Activated CD4-positive, alpha-beta T cell treated with anti-CD3 and anti-CD28 coated beads for 36 hours (primary cell): ENCODE measurements at regions not wholly inside any gene's neighbourhood (a gene's known extent, or its start where the extent isn't known, plus 50 kb on each side); places are given as distances from the start of the nearest gene placed in this dataset.

Experiments used
- ATAC-seq: fragments of 200-7000 bp; cut with Tn5 transposase; one replicate; pipeline ENCODE4 v1.10.0; 2021; ENCODE audit warnings: mild to moderate bottlenecking, moderate library complexity
- CTCF ChIA-PET: fragments of 350-600 bp; sonication (Branson Sonifier 250); formaldehyde crosslinking; loops from one replicate; lab custom pipeline; 2021; ENCODE audit warnings: antibody characterized with exemption; lab: Charles Lee
- POLR2A ChIA-PET: fragments of 350-600 bp; sonication (Branson Sonifier 250); formaldehyde crosslinking; loops from one replicate; lab custom pipeline; 2021; ENCODE audit warnings: antibody characterized with exemption, inconsistent platforms; lab: Charles Lee
- DNase-seq: peaks from one replicate; pipeline ENCODE4 v3.0.0-alpha.2; 2020
- H3K27ac Mint-ChIP-seq: one replicate; pipeline ENCODE4 v1.8.0; 2021; ENCODE audit warnings: mixed read lengths
- H3K27me3 Mint-ChIP-seq: one replicate; pipeline ENCODE4 v1.8.0; 2021; ENCODE audit warnings: mixed read lengths
- H3K36me3 Mint-ChIP-seq: one replicate; pipeline ENCODE4 v1.8.0; 2021; ENCODE audit warnings: low read depth, mixed read lengths
- H3K4me1 Mint-ChIP-seq: one replicate; pipeline ENCODE4 v1.8.0; 2021; ENCODE audit warnings: mixed read lengths
- H3K4me3 Mint-ChIP-seq: one replicate; pipeline ENCODE4 v1.8.0; 2021; ENCODE audit warnings: mild to moderate bottlenecking, moderate library complexity, mixed read lengths
- H3K9me3 Mint-ChIP-seq: one replicate; pipeline ENCODE4 v1.8.0; 2021; ENCODE audit warnings: low read depth, mixed read lengths
- intact Hi-C, 2 experiments: fragments of 100-400 bp; cut with DNase I in 1 of 2; cut with micrococcal nuclease in 1 of 2; formaldehyde crosslinking; loops; one replicate each; pipeline versions ENCODE4 v1.14.2 to v1.15.1; 2022 to 2024; cut with DNase I, micrococcal nuclease

DNA sequence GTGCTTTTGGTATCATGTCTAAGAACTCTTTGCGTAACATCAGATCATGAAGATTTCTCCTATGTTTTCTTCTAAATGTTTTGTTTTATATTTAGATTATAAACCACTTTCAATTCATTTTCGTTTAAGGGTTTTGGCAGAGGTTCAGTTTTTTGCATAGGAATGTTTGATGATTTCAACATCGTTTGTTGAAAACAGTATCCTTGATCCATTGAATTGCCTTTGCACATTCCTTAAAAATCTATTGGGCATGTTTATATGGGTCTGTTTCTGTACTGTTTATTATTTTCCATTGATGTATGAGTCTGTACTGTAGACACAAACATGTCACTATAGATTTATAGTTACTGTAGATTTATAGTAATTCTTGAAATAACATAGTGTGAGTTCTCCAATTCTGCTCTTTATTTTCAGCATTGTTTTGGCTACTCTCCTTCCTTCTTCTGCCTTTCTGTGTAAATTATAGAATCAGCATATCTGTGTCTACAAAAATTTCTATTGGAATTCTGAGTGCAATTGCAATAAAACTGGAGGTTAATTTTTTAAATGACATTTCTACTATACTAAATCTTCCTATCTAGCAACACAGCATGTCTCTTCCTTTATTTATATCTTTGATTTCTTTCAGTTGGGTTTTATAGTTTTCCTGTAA lies 374.0 kb downstream of the SV2B start:
- H3K36me3 Mint-ChIP-seq: no peaks in the 10 kb centered on the region
- intact Hi-C loops: loop anchor here in 1 of 2 experiments (5.0 to 10.0 kb wide), 2 partner anchors 233 to 381 kb away; partner anchors contain the start of gene SLCO3A1
- ChIA-PET POLR2A (no interaction called here), CTCF (no interaction called here)
- peaks cover 3% of the 10 kb centered on the region for H3K27me3 Mint-ChIP-seq
- H3K4me1 Mint-ChIP-seq: peaks cover 41% of the 10 kb centered on the region
- H3K4me3 Mint-ChIP-seq: no peak overlapping the region
- ATAC-seq (no peak), DNase-seq (no peak)
- peaks cover 7% of the 10 kb centered on the region for H3K9me3 Mint-ChIP-seq
- no peak overlapping the region for H3K27ac Mint-ChIP-seq

DNA sequence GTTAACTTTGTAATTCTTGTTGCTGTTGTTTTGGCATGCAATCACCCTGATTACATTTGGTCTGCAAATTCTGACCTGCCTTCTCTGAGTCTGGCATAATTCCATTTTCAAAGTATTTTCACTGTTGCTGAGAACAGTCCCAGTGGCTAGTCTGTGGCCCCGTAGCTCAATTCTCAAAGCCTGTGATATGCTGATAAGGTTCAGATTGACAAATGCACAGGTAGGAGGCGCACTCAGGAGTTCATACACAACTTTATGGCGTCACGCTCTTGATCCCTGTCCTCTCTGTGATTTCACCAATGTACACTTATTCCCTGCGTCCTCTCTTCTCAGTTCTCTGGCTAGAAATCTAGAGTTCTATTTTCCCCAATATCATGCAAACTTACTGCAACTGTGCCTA lies 376.6 kb upstream of the SLCO3A1 start:
- peaks cover 1% of the 10 kb centered on the region for H3K27me3 Mint-ChIP-seq
- intact Hi-C loops: loop anchor here in 1 of 2 experiments (10.0 kb wide), 1 partner anchor 378 kb away; the partner anchor contains the start of gene SLCO3A1
- H3K36me3 Mint-ChIP-seq: no peaks in the 10 kb centered on the region
- DNase-seq (no peak), ATAC-seq (no peak)
- ChIA-PET POLR2A (no interaction called here), CTCF (no interaction called here)
- no peak overlapping the region for H3K27ac Mint-ChIP-seq
- peaks cover 4% of the 10 kb centered on the region for H3K9me3 Mint-ChIP-seq
- no peak overlapping the region for H3K4me3 Mint-ChIP-seq
- peaks cover 15% of the 10 kb centered on the region for H3K4me1 Mint-ChIP-seq

DNA sequence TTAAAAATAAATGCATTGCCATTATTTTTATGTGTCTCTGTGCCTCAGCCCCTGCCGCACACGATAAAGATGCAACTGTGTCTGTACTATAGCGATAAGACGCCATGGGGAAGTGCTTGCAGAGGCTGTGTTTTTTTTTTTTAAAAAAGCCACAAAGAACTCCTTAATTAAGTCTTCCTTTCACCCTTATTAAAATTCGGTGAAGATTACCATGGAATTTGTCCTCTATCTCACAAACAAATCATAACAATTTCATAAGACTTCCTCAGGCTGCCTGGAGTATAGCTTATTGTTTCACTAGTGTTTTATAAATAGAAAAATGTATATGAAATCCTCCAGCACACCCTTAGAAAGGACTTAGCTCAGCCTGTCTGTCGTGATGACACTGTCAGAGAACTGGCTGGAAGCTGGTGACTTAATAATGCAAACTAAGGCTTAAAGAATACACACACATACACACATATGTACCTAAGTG lies 374.8 kb upstream of the SLCO3A1 start:
- no peak for ATAC-seq
- CTCF ChIA-PET: no interaction called here
- Mint-ChIP-seq H3K27me3 (peaks cover 1% of the 10 kb centered on the region), H3K27ac (no peak overlapping the region), H3K4me1 (peaks cover 16% of the 10 kb centered on the region), H3K36me3 (no peaks in the 10 kb centered on the region), H3K9me3 (no peaks in the 10 kb centered on the region), H3K4me3 (no peak overlapping the region)
- intact Hi-C loops: loop anchor here in 1 of 2 experiments (10.0 kb wide), 1 partner anchor 376 kb away; the partner anchor contains the start of gene SLCO3A1
- POLR2A ChIA-PET: no interaction called here
- DNase-seq: no peak

DNA sequence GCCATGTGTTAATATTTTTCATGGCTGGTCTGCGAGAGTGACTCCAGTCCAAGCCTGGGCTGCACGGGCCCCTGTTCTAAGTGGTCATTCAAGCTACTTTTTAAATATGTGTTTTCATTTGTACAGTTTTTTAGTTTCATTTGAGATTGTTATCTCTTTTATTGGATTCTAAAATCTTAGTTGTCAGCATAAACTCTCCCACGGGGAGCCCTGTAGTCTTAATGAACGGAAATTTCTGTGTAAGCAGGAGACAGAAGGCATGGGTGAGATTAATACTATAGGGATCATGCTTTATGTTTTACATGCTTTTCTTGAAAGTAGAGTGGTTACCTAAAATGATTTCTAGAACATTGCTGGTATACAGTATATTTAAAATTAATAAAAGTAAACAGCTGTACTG lies 373.1 kb upstream of the SLCO3A1 start:
- DNase-seq (no peak), ATAC-seq (no peak)
- ChIA-PET POLR2A (no interaction called here), CTCF (no interaction called here)
- H3K27ac Mint-ChIP-seq: no peak overlapping the region
- H3K27me3 Mint-ChIP-seq: no peaks in the 10 kb centered on the region
- no peaks in the 10 kb centered on the region for H3K9me3 Mint-ChIP-seq
- no peak overlapping the region for H3K4me3 Mint-ChIP-seq
- H3K4me1 Mint-ChIP-seq: peaks cover 16% of the 10 kb centered on the region
- intact Hi-C loops: no loop called here
- no peaks in the 10 kb centered on the region for H3K36me3 Mint-ChIP-seq

DNA sequence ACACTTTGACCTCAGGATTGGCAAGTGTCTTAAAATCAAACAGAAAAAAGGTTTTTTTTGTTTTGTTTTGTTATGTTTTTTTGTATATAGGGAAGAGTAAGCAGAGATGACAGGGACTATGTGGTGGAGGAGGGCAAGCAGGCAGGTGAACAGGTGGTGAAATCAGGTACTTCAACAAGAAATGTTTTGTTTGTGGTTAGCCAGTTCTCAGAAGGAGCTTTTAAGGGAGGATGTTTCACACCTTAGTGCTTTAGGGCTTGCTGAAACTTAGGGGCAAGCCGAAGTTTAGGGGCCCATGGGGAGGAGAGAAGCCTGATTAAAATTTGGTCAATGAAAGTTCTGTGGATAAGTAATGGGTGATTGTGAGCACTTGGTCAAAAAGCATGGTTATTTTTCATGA lies 370.7 kb upstream of the SLCO3A1 start:
- H3K27me3 Mint-ChIP-seq: no peaks in the 10 kb centered on the region
- no peak overlapping the region for H3K4me3 Mint-ChIP-seq
- H3K9me3 Mint-ChIP-seq: no peaks in the 10 kb centered on the region
- ATAC-seq (peak; percentile 30), DNase-seq (no peak)
- intact Hi-C loops: no loop called here
- peaks cover 16% of the 10 kb centered on the region for H3K4me1 Mint-ChIP-seq
- H3K36me3 Mint-ChIP-seq: no peaks in the 10 kb centered on the region
- ChIA-PET CTCF (no interaction called here), POLR2A (no interaction called here)
- no peak overlapping the region for H3K27ac Mint-ChIP-seq

DNA sequence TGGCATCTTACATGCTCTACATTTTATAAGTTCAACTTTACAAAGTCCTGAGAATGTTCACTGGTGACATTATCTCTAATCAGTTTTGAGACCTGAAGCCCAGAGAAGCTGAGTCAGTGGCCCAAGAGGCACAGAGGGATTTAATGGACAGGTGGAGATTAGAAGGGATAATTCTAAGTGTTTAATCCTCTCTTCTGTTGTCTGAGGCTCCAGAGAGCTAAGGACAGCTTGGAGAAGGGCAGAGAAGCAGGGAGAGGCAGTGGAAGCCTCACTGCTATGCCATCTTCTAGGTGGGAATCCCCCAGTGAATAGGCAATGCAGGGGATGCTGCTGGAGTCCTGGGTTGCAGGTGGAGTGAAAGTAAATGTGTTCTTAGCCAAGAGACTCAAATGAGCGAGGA lies 369.4 kb upstream of the SLCO3A1 start:
- CTCF ChIA-PET: interaction anchor here (1.0 kb wide), 1 partner anchor 36 kb away, joined by 3 read pairs; no protein-coding TSS in a partner anchor
- Mint-ChIP-seq H3K27me3 (no peaks in the 10 kb centered on the region), H3K36me3 (no peaks in the 10 kb centered on the region), H3K4me1 (peaks cover 14% of the 10 kb centered on the region), H3K9me3 (no peaks in the 10 kb centered on the region), H3K27ac (no peak overlapping the region), H3K4me3 (no peak overlapping the region)
- intact Hi-C loops: no loop called here
- POLR2A ChIA-PET: no interaction called here
- DNase-seq (no peak), ATAC-seq (no peak)

DNA sequence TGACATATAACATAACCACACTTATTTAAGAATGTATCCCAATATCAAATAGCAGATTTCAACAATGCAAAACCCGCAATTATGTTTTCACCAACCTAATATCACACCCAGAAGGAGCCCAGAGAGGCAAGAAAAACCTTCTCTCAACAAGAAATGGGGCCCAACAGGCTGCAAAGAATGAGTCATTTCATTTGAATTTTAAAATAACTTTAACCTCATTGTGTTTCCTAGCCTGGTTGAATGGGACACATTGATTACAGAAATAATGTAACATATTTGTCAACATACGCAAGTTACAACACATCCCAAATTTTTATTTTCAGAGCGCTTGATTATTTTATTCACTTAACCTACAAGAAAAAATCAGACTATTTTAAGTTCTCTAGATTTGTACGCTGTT lies 365.1 kb upstream of the SLCO3A1 start:
- no peak for DNase-seq
- CTCF ChIA-PET: no interaction called here
- Mint-ChIP-seq H3K9me3 (no peaks in the 10 kb centered on the region), H3K36me3 (no peaks in the 10 kb centered on the region), H3K4me1 (peaks cover 3% of the 10 kb centered on the region), H3K27me3 (no peaks in the 10 kb centered on the region), H3K4me3 (no peak overlapping the region), H3K27ac (no peak overlapping the region)
- intact Hi-C loops: no loop called here
- POLR2A ChIA-PET: no interaction called here
- no peak for ATAC-seq

DNA sequence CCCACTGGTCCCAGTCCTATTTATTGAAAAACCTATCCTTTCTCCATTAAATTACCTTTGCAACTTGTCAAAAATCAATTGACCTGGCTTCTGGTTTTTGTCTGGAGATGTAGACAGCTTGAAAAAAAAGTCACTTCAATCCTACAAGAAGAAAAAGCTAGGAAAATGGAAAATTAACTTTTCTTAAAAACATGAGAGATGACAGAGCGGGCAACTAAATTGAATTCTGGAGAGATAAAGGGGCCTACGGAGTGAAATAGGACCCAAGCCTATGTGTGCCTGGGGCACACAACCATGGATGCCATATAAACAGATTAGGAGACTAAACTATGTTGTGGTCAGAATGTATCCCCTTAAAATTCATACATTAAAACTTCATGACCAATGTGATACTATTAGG lies 363.3 kb upstream of the SLCO3A1 start:
- ChIA-PET CTCF (no interaction called here), POLR2A (no interaction called here)
- H3K27me3 Mint-ChIP-seq: no peaks in the 10 kb centered on the region
- no peak for DNase-seq
- H3K4me3 Mint-ChIP-seq: no peak overlapping the region
- intact Hi-C loops: no loop called here
- no peak for ATAC-seq
- H3K9me3 Mint-ChIP-seq: no peaks in the 10 kb centered on the region
- no peaks in the 10 kb centered on the region for H3K4me1 Mint-ChIP-seq
- H3K36me3 Mint-ChIP-seq: no peaks in the 10 kb centered on the region
- H3K27ac Mint-ChIP-seq: no peak overlapping the region

DNA sequence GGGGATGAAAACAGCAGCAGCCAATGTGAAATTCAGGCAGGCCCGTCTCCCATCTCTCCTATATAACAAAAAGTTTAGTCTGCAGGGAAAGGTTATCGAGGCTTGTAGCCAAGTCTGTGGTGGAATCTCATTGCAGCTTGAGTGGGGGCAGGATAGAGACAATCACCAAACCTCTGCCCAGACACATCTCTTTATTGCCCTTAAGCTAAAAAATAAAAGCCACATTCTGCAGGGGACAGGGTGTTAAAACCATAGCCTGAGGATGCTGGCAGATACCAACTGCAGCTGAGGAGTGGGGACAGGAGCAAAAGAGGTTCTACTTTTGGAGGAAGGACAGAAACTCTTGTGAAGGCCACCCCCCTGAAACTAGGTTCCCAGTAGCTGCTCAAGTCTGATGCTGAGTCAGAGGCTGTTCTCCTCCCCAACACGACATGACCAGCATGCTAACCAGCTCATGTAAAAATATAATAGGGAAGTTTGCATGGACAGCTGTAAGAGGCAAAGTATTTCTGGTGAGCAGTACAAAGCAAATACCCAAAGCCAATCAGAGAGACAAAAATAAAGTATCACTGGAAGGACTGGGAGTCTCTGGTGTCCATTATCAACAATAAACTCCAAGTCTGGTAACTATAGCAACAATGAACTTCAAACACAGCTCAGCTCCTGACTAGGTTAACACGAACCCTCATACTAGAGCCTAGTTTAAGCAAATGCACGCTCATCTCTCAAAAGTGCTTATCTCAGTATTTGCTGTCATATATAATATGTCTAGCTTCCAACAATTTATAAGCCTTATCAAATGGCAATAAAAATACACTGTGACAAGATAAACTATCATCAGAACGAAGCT lies 362.2 kb upstream of the SLCO3A1 start:
- Mint-ChIP-seq H3K4me3 (no peak overlapping the region), H3K9me3 (no peaks in the 10 kb centered on the region), H3K27ac (no peak overlapping the region), H3K36me3 (no peaks in the 10 kb centered on the region), H3K4me1 (no peaks in the 10 kb centered on the region), H3K27me3 (no peaks in the 10 kb centered on the region)
- ChIA-PET POLR2A (interaction anchor here (0.7 kb wide), 1 partner anchor 455 kb away, joined by 3 read pairs; no protein-coding TSS in a partner anchor), CTCF (interaction anchor here (0.6 to 0.7 kb wide), 2 partner anchors 215 to 585 kb away, joined by 3 to 5 read pairs; no protein-coding TSS in a partner anchor)
- DNase-seq (no peak), ATAC-seq (no peak)
- intact Hi-C loops: no loop called here

DNA sequence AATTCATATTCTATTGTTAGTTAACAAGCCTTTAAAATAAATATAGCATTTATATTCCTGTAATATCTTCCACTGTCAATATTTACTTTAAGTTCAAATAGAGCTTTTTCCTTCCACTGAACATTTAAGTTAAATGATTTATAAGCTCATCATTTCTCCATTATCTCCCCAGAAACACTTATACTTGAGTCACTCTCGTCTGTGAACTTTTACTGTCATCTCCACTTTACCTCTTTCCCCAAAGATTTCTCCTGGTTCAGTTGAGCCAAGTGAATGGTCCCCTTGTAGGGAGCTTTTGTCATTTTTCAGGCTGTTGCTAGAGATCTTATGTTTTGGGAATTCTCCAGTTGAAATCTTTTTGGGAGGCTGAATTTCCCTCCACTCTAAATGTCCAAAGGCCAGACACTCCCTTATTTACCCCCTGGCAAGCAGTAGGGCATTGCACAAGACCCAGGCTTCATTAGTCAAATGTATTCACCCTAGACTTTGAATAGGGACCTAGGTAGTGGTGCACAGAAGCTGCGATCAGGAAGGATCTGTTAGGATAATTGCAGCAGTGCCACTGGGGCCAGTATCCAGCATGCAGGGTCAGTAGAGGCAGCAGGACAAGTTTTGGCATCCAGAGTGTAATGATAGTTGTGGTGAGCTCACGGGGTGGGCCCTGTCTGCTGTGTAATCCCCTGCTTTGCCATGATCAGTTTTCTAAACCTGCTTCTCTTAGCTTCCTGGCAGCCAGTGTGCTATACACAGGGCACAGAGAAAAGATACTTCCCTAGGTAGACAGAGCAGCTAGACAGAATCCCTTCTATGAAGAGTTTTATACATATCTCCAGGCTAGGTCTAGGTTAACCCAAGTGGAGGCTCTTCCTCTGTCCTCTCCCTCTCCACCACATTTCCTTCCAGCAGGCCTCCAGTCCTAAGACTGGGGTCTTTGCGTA lies 356.5 kb upstream of the SLCO3A1 start:
- no peaks in the 10 kb centered on the region for H3K4me1 Mint-ChIP-seq
- DNase-seq (no peak), ATAC-seq (no peak)
- H3K4me3 Mint-ChIP-seq: no peak overlapping the region
- ChIA-PET CTCF (interaction anchor here (0.5 to 0.6 kb wide), 3 partner anchors 210 to 742 kb away, joined by 3 read pairs; no protein-coding TSS in a partner anchor), POLR2A (no interaction called here)
- H3K27ac Mint-ChIP-seq: no peak overlapping the region
- no peaks in the 10 kb centered on the region for H3K27me3 Mint-ChIP-seq
- intact Hi-C loops: no loop called here
- no peaks in the 10 kb centered on the region for H3K9me3 Mint-ChIP-seq
- no peaks in the 10 kb centered on the region for H3K36me3 Mint-ChIP-seq
